Transverse colon (tissue), 4 donors: ENCODE measurements at regions not wholly inside any gene's neighbourhood (a gene's known extent, or its start where the extent isn't known, plus 50 kb on each side); places are given as distances from the start of the nearest gene placed in this dataset.

Experiments
- DNase-seq: peaks from one replicate; pipeline ENCODE4 v3.0.0-alpha.2; 2019
- H3K27ac ChIP-seq, 4 donors: fragments of 200-600 bp; sonication (generic); 2 replicates each; pipeline ENCODE4 v1.5.1; 2016 to 2018; ENCODE audit warnings: inconsistent platforms in 4 of 4
- H3K27me3 ChIP-seq: fragments of 200-600 bp; sonication (generic); 2 replicates; pipeline ENCODE4 v1.5.1; 2017; ENCODE audit warnings: inconsistent platforms
- H3K36me3 ChIP-seq, 4 donors: fragments of 200-600 bp; sonication (generic); 2 replicates each; pipeline ENCODE4 v1.5.1; 2017 to 2019; ENCODE audit warnings: inconsistent platforms in 4 of 4
- H3K4me1 ChIP-seq, 4 donors: fragments of 200-600 bp; sonication (generic); 2 replicates each; pipeline ENCODE4 v1.5.1; 2017 to 2020; ENCODE audit warnings: inconsistent platforms in 4 of 4
- H3K4me3 ChIP-seq, 4 donors: fragments of 200-600 bp; sonication (generic); 1 replicate in 1 of 4; 2 replicates in 3 of 4; pipeline versions ENCODE4 v1.5.1 to v1.6.1; 2017 to 2019; ENCODE audit warnings: inconsistent platforms in 4 of 4
- H3K9me3 ChIP-seq, 2 donors: fragments of 200-600 bp; sonication (generic); 2 replicates each; pipeline ENCODE4 v1.5.1; 2017 to 2019; ENCODE audit warnings: inconsistent platforms in 2 of 2
- EP300 ChIP-seq: sonication (generic); formaldehyde crosslinking; IDR thresholded peaks from one replicate; pipeline ENCODE4 v1.6.1; 2017; ENCODE audit warnings: antibody characterized with exemption, low read depth
- POLR2A ChIP-seq: fragments of 450-650 bp; IDR thresholded peaks from one replicate; pipeline ENCODE4 v1.6.1; 2016; ENCODE audit warnings: antibody characterized with exemption, mild to moderate bottlenecking, moderate library complexity
- POLR2AphosphoS5 ChIP-seq, 3 donors: sonication (generic); formaldehyde crosslinking; IDR thresholded peaks; one replicate each; pipeline ENCODE4 v1.6.1; 2016; ENCODE audit warnings: antibody characterized with exemption in 3 of 3
- WGBS, 2 donors: methylation state at CpG; one replicate each; pipeline ENCODE4 v1.1.5; 2018; ENCODE audit warnings: low coverage in 1 of 2; 5-methylcytosine and 5-hydroxymethylcytosine counted together
- in situ Hi-C, 4 donors: fragments of 200-750 bp; cut with MboI; loops; one replicate each; pipeline versions ENCODE4 v1.15.0 to v1.15.1; 2017; ENCODE audit warnings: low sequenced_read_pairs in 3 of 4, low pct_ligation_motif_present in 1 of 4, low pct_unique_long_range_greater_than_20kb in 1 of 4
- intact Hi-C: fragments of 100-400 bp; cut with DNase I; formaldehyde crosslinking; loops from one replicate; pipeline ENCODE4 v1.15.1; 2023; ENCODE audit warnings: low total_unique reads
- TF ChIP-seq, protein P1 (sequence below), 5 experiments: fragments of 200-600 bp in 3 of 5; fragments of 450-650 bp in 2 of 5; sonication (generic) in 3 of 5; IDR thresholded peaks; 1 replicate in 2 of 5; 2 replicates in 3 of 5; pipeline ENCODE4 v1.5.1; 2016 to 2017; ENCODE audit warnings: antibody characterized with exemption in 5 of 5, inconsistent platforms in 3 of 5, mild to moderate bottlenecking in 2 of 5, moderate library complexity in 1 of 5

DNA sequence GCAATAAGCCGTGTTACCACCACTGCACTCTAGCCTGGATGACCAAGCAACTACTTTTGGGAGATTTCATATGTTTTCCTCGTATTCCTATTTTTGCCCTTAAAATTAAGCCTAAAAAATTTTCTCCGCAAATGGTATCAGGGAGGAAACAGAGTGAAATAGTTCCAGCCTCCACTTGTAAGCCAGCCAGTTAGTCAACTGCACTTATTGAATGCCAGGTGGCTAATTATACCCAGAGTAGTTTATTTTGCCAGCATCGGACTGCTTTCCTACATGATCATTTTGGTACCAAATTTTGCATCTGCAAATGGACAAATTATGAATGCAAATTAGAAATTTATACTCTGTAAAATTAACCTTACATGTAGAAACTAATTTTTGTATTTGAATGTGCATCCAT, 90.2 kb upstream of the ARHGAP28 start:
- intact Hi-C loops, result no loop called here
- 74 to 86% methylated on average over 3 to 4 of the region's 4 CpGs for WGBS, 2 donors
- no peaks in the 10 kb centered on the region for H3K9me3 ChIP-seq

DNA sequence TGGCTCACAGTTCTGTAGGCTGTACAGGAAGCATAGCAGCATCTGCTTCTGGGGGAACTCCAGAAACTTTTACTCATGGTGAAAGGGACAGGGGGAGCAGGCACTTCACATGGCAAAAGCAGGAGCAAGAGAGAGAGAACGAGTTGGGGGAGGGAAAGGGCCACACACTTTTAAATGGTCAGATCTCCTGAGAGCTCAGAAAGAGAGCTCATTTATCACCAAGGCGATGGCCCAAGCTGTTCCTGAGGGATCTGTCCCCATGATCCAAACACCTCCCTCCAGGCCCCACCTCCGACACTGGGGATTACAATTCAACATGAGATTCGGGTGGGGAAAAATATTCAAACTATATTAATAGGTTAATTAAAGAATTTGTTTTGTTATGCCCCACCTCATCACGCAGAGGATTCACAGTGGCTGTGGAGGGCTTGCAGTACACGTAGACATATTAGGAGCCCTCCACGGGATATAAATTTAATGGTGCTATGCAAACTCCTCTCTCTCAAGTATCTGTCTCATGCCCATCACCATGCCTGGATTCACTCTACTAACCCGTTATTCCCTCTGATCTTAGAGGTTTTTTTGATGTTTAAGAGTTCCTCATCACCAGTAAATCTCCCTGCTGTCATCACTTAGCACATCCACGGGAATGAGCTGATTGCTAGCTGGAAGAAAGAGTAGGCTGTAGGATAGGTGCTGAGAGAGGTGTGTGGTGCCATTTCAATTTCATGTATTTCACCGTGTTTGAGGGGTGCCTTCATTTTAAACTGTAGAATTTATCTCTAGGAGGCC, 84.5 kb upstream of the ARHGAP28 start:
- Histone ChIP-seq H3K4me3 (no peak overlapping the region), H3K36me3 (no peaks in the 10 kb centered on the region), H3K27me3 (no peaks in the 10 kb centered on the region), H3K4me1 (no peaks in the 10 kb centered on the region), H3K9me3 (no peaks in the 10 kb centered on the region), H3K27ac (no peak overlapping the region)
- in situ Hi-C loops, result no loop called here
- no peak for TF ChIP-seq POLR2A
- no peak for DNase-seq
- 50 to 51% methylated on average over 9 to 10 of the region's 10 CpGs for WGBS, 2 donors
- intact Hi-C loops, result no loop called here

More for the DNA sequence above, 90.2 kb upstream of the ARHGAP28 start:
- TF ChIP-seq EP300, result no peak
- no peak for TF ChIP-seq POLR2AphosphoS5 (IDR thresholded peaks at IDR 0.05)
- no peak for TF ChIP-seq POLR2A
- TF ChIP-seq, protein P1, sequence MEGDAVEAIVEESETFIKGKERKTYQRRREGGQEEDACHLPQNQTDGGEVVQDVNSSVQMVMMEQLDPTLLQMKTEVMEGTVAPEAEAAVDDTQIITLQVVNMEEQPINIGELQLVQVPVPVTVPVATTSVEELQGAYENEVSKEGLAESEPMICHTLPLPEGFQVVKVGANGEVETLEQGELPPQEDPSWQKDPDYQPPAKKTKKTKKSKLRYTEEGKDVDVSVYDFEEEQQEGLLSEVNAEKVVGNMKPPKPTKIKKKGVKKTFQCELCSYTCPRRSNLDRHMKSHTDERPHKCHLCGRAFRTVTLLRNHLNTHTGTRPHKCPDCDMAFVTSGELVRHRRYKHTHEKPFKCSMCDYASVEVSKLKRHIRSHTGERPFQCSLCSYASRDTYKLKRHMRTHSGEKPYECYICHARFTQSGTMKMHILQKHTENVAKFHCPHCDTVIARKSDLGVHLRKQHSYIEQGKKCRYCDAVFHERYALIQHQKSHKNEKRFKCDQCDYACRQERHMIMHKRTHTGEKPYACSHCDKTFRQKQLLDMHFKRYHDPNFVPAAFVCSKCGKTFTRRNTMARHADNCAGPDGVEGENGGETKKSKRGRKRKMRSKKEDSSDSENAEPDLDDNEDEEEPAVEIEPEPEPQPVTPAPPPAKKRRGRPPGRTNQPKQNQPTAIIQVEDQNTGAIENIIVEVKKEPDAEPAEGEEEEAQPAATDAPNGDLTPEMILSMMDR (IDR thresholded peaks at IDR 0.05), result no peak
- DNase-seq, result no peak
- H3K27me3 ChIP-seq, result no peaks in the 10 kb centered on the region
- H3K27ac ChIP-seq, result no peak overlapping the region
- no peaks in the 10 kb centered on the region for H3K4me1 ChIP-seq
- H3K4me3 ChIP-seq, result no peak overlapping the region
- in situ Hi-C loops, result no loop called here
- no peaks in the 10 kb centered on the region for H3K36me3 ChIP-seq

DNA sequence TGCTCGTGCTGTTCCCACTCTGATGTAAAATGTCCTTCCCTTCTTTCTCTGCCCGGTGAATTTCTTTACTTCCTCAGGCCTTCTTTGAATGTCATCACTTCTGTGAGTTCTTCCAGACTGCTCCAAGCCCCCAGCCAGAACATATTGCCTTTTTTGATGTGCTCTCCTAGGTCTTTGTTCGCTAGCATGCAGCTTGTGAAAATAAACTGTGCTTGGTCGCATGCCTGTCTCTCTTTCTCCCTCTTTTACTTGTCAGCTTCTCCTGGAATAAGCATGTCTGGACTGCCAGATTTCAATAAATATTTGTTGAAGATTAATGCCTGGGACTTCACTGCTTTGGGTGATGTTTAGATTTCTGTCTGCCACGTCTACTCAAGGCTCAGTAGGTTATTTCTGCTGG, 82.7 kb upstream of the ARHGAP28 start:
- intact Hi-C loops, result no loop called here
- TF ChIP-seq POLR2AphosphoS5 (IDR thresholded peaks at IDR 0.05) (no peak), POLR2A (no peak), EP300 (no peak)
- TF ChIP-seq, protein P1 (IDR thresholded peaks at IDR 0.05), result no peak
- Histone ChIP-seq H3K9me3 (no peaks in the 10 kb centered on the region), H3K27me3 (no peaks in the 10 kb centered on the region), H3K27ac (no peak overlapping the region), H3K4me1 (no peaks in the 10 kb centered on the region), H3K36me3 (no peaks in the 10 kb centered on the region), H3K4me3 (no peak overlapping the region)
- DNase-seq, result no peak
- 40 to 45% methylated on average over 3 to 5 of the region's 5 CpGs for WGBS, 2 donors
- in situ Hi-C loops, result no loop called here

DNA sequence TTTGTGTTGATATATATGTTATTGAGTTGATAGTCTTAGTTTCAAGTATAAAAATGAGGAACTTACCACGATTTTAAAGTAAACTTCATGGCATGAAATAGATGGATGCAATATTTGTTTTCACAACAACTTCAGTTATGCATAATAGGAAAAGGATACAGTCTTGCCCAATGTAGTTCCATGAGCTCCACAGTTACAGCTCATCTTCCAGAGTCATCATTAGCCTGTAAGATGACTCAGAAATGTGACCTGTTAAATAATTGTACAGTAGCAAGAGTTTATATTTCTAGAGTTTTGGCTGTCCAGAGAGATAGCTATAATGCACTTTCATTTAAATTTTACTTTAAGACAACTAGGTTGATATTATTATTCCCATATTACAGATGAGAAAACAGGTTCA, 80.9 kb upstream of the ARHGAP28 start:
- no peak for DNase-seq
- no peak overlapping the region for H3K27ac ChIP-seq
- no peaks in the 10 kb centered on the region for H3K27me3 ChIP-seq
- TF ChIP-seq POLR2AphosphoS5 (IDR thresholded peaks at IDR 0.05), result no peak
- no peak for TF ChIP-seq EP300
- no peak for TF ChIP-seq POLR2A
- TF ChIP-seq, protein P1 (IDR thresholded peaks at IDR 0.05), result no peak
- no peaks in the 10 kb centered on the region for H3K4me1 ChIP-seq
- intact Hi-C loops, result no loop called here
- no peaks in the 10 kb centered on the region for H3K9me3 ChIP-seq
- no peak overlapping the region for H3K4me3 ChIP-seq
- 43 to 45% methylated on average over 1 of the region's 1 CpG for WGBS, 2 donors
- in situ Hi-C loops, result no loop called here
- H3K36me3 ChIP-seq, result no peaks in the 10 kb centered on the region
